ENCODE measurements at regions not wholly inside any gene's neighbourhood (a gene's known extent, or its start where the extent isn't known, plus 50 kb on each side); places are given as distances from the start of the nearest gene placed in this dataset.

DNA sequence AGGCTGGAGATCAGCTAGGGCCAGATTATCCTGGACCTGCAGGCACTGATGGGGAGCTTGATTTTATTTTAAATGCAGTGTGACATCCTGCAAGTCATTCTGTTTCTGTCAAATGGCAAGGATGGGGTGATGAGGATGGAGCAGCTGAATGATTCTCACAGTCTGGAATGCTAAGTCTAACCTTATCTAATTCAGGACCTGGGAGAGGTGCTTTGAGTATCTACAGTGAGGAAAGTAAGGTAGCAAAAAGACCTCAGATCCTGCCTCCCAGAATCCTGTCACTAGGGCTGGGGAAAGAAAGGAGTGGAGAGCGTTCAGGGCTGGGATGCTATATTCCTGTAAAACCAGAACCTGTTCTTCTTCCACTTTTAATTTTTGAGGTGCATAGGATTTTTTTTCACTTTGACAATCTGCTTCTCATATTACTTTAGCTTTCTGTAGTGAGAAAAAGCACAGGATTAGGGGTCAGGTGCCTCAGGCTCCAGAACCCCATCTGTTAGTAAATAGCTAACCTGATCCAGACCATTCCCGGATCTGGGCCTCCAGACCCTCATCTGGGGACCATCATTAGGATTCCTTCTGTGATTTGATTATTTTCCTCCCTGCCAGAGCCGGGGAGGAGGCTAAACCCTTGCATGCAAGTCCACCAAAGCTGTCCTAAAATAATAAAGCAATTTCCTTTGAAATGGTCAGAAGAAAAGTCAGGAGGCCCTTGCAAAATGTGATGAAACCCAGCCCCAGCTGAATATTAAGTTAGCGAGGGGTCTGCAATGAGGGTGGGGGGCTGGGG lies 54.7 kb downstream of the ASCL1 start:
- H3K36me3 ChIP-seq (ENCODE audit: control insufficient read depth in 2 of 2, extremely low read depth in 1 of 2, insufficient read depth in 1 of 2, low read length in 1 of 2): no peaks in the 10 kb centered on the region
- no peak for DNase-seq
- no peak overlapping the region for H3K27ac ChIP-seq (ENCODE audit: low read length)
- no peaks in the 10 kb centered on the region for H3K9me3 Mint-ChIP-seq
- no peak overlapping the region for H3K27ac Mint-ChIP-seq
- no peak for ATAC-seq (replicated peaks in 1 of 4)
- no peaks in the 10 kb centered on the region for H3K9me3 ChIP-seq
- no CpG with 5 or more reads among the region's 4 CpGs for WGBS (ENCODE audit: insufficient coverage)
- no peak overlapping the region for H3K4me3 Mint-ChIP-seq
- H3K4me1 Mint-ChIP-seq: no peaks in the 10 kb centered on the region
- no peaks in the 10 kb centered on the region for H3K36me3 Mint-ChIP-seq
- peaks cover 0 to 25% of the 10 kb centered on the region in 2 donors for H3K27me3 Mint-ChIP-seq
- H3K4me3 ChIP-seq (ENCODE audit: control insufficient read depth in 1 of 2, extremely low read depth in 1 of 2, low read length in 1 of 2): no peak overlapping the region
- CTCF ChIA-PET: no interaction called here
- H3K4me1 ChIP-seq (ENCODE audit: control insufficient read depth in 1 of 2, extremely low read depth in 1 of 2, insufficient read depth in 2 of 2, low read length in 2 of 2): no peaks in the 10 kb centered on the region
- H3K27me3 ChIP-seq (replicated peaks in 1 of 2; ENCODE audit: control insufficient read depth in 2 of 2, extremely low read depth in 1 of 2, insufficient read depth in 2 of 2, low read length in 1 of 2): peaks cover 0 to 6% of the 10 kb centered on the region in 2 experiments
- POLR2A ChIA-PET: interaction anchor here in 1 of 2 donors (0.6 kb wide), 1 partner anchor 79 kb away, joined by 4 read pairs; no protein-coding TSS in a partner anchor

DNA sequence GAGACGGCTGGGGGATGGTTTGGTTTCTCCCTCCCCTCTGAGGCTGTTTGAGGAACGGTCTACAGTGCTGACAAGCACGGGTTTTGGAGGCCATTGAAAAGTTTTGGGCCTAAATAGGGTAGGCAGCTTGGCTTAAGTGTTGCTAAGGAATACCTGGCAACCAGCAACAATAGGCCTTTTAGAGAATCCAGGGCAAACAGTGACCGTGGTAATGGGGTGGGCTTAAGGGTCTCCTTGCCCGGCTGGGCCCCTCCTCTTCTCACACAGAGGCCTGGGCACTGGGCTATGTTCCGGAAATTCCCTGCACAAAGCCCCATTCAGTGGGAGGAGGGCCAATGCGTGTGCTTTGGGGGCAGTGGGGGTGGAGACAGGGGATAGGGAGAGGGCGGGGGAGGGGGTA lies 55.4 kb downstream of the ASCL1 start:
- H3K9me3 Mint-ChIP-seq: no peaks in the 10 kb centered on the region

DNA sequence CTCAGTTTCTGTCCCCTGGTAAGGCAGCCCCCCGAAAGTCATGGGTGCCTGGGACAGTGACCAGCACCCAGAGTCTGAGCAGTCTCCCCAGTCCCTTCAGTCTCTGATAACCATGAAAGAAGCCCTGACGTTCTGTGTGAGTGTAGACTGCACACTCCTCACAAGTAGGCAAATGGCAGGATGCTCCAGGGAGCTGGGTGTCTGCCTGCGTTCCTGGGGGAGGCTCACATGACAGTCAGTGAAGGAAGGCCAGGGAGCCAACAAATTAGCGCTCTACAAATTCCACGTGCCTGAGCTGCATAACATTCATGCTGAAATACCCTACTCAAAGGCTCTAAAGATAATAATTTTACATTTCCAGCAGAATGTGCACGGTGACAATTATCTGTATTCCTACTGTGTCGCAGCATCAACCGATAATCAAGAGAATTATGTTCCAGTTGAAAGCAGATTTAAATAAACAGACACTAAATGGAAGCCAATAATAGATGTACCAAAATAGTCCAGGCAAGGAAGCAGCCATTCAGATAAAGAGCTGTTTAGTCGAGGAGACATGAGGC lies 56.3 kb downstream of the ASCL1 start:
- DNase-seq (no peak), ATAC-seq (replicated peaks in 1 of 4) (no peak)
- no peak overlapping the region for H3K4me3 Mint-ChIP-seq
- no peak overlapping the region for H3K4me3 ChIP-seq (ENCODE audit: control insufficient read depth in 1 of 2, extremely low read depth in 1 of 2, low read length in 1 of 2)
- WGBS (ENCODE audit: insufficient coverage): 51% methylated on average over 5 of the region's 9 CpGs
- no peak overlapping the region for H3K27ac Mint-ChIP-seq
- no peaks in the 10 kb centered on the region for H3K4me1 ChIP-seq (ENCODE audit: control insufficient read depth in 1 of 2, extremely low read depth in 1 of 2, insufficient read depth in 2 of 2, low read length in 2 of 2)
- peaks cover 0 to 6% of the 10 kb centered on the region in 2 experiments for H3K27me3 ChIP-seq (replicated peaks in 1 of 2; ENCODE audit: control insufficient read depth in 2 of 2, extremely low read depth in 1 of 2, insufficient read depth in 2 of 2, low read length in 1 of 2)
- H3K36me3 Mint-ChIP-seq: no peaks in the 10 kb centered on the region
- H3K36me3 ChIP-seq (ENCODE audit: control insufficient read depth in 2 of 2, extremely low read depth in 1 of 2, insufficient read depth in 1 of 2, low read length in 1 of 2): no peaks in the 10 kb centered on the region
- no peaks in the 10 kb centered on the region for H3K9me3 Mint-ChIP-seq
- H3K4me1 Mint-ChIP-seq: no peaks in the 10 kb centered on the region
- no peak overlapping the region for H3K27ac ChIP-seq (ENCODE audit: low read length)
- no peaks in the 10 kb centered on the region for H3K9me3 ChIP-seq
- ChIA-PET POLR2A (no interaction called here), CTCF (no interaction called here)
- peaks cover 0 to 22% of the 10 kb centered on the region in 2 donors for H3K27me3 Mint-ChIP-seq

More for the DNA sequence above, 55.4 kb downstream of the ASCL1 start:
- no peaks in the 10 kb centered on the region for H3K9me3 ChIP-seq
- 0% methylated on average over 1 of the region's 8 CpGs for WGBS (ENCODE audit: insufficient coverage)
- Mint-ChIP-seq H3K4me3 (no peak overlapping the region), H3K27ac (no peak overlapping the region), H3K36me3 (no peaks in the 10 kb centered on the region), H3K4me1 (no peaks in the 10 kb centered on the region), H3K27me3 (peaks cover 0 to 25% of the 10 kb centered on the region in 2 donors)
- no peak overlapping the region for H3K4me3 ChIP-seq (ENCODE audit: control insufficient read depth in 1 of 2, extremely low read depth in 1 of 2, low read length in 1 of 2)
- ChIA-PET CTCF (interaction anchor here in 1 of 2 donors (0.7 kb wide), 1 partner anchor 41 kb away, joined by 5 read pairs; no protein-coding TSS in a partner anchor), POLR2A (interaction anchor here in 1 of 2 donors (0.6 kb wide), 1 partner anchor 675 kb away, joined by 4 read pairs; no protein-coding TSS in a partner anchor)
- H3K27ac ChIP-seq (ENCODE audit: low read length): no peak overlapping the region
- no peaks in the 10 kb centered on the region for H3K4me1 ChIP-seq (ENCODE audit: control insufficient read depth in 1 of 2, extremely low read depth in 1 of 2, insufficient read depth in 2 of 2, low read length in 2 of 2)
- H3K36me3 ChIP-seq (ENCODE audit: control insufficient read depth in 2 of 2, extremely low read depth in 1 of 2, insufficient read depth in 1 of 2, low read length in 1 of 2): no peaks in the 10 kb centered on the region
- ATAC-seq (replicated peaks in 1 of 4) (no peak), DNase-seq (no peak)
- peaks cover 0 to 6% of the 10 kb centered on the region in 2 experiments for H3K27me3 ChIP-seq (replicated peaks in 1 of 2; ENCODE audit: control insufficient read depth in 2 of 2, extremely low read depth in 1 of 2, insufficient read depth in 2 of 2, low read length in 1 of 2)

DNA sequence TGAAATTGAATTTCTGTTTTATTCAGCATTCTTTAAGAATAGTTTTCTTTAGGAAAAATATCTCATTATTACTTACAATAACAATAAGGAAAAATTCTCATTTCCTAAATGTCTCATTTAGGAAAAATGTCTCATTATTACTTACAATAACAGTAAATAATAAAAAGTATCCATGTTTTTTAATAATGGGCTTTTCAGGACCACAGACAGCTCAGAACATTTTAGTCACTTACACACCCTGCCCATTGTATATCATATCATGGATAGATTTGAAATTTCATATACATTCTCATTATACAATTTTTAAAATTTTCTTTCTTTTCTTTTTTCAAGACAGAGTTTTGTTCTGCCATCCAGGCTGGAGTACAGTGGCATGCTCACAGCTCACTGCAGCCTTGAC lies 58.9 kb downstream of the ASCL1 start:
- Histone ChIP-seq H3K4me1 (ENCODE audit: control insufficient read depth in 1 of 2, extremely low read depth in 1 of 2, insufficient read depth in 2 of 2, low read length in 2 of 2) (no peaks in the 10 kb centered on the region), H3K9me3 (no peaks in the 10 kb centered on the region), H3K27me3 (replicated peaks in 1 of 2; ENCODE audit: control insufficient read depth in 2 of 2, extremely low read depth in 1 of 2, insufficient read depth in 2 of 2, low read length in 1 of 2) (peaks cover 0 to 6% of the 10 kb centered on the region in 2 experiments), H3K36me3 (ENCODE audit: control insufficient read depth in 2 of 2, extremely low read depth in 1 of 2, insufficient read depth in 1 of 2, low read length in 1 of 2) (no peaks in the 10 kb centered on the region), H3K27ac (ENCODE audit: low read length) (no peak overlapping the region), H3K4me3 (ENCODE audit: control insufficient read depth in 1 of 2, extremely low read depth in 1 of 2, low read length in 1 of 2) (no peak overlapping the region)
- H3K27ac Mint-ChIP-seq: no peak overlapping the region
- no peaks in the 10 kb centered on the region for H3K4me1 Mint-ChIP-seq
- H3K36me3 Mint-ChIP-seq: no peaks in the 10 kb centered on the region
- no peak overlapping the region for H3K4me3 Mint-ChIP-seq
- DNase-seq (no peak), ATAC-seq (replicated peaks in 1 of 4) (no peak)
- H3K27me3 Mint-ChIP-seq: peaks cover 0 to 14% of the 10 kb centered on the region in 2 donors
- H3K9me3 Mint-ChIP-seq: no peaks in the 10 kb centered on the region
- ChIA-PET POLR2A (no interaction called here), CTCF (no interaction called here)

DNA sequence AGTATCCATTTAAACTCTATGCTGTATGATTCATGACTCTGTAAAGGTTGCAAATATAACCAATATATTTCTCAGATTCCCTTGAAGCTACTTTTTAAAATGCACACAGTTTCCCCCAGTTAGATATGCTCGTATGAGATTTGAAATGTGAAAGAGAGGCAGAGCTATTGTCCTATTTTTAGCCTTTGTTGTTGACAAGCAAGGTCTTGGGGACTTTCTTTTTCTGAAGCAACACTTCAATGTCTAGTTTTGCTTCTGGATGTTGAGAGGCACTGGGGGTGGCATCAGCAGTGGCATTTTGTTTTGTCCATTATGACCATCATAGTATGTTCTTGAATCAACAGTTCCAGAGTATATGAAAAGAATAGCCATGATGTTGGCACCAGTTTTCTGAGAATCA lies 63.4 kb downstream of the ASCL1 start:
- no peak overlapping the region for H3K4me3 Mint-ChIP-seq
- no peak overlapping the region for H3K27ac Mint-ChIP-seq
- POLR2A ChIA-PET: no interaction called here
- no peak for DNase-seq
- H3K9me3 Mint-ChIP-seq: peaks cover 0 to 6% (median 0%) of the 10 kb centered on the region in 3 donors
- no peaks in the 10 kb centered on the region for H3K36me3 Mint-ChIP-seq
- H3K27ac ChIP-seq (ENCODE audit: low read length): no peak overlapping the region
- H3K4me3 ChIP-seq (ENCODE audit: control insufficient read depth in 1 of 2, extremely low read depth in 1 of 2, low read length in 1 of 2): no peak overlapping the region
- H3K4me1 ChIP-seq (ENCODE audit: control insufficient read depth in 1 of 2, extremely low read depth in 1 of 2, insufficient read depth in 2 of 2, low read length in 2 of 2): no peaks in the 10 kb centered on the region
- no peaks in the 10 kb centered on the region for H3K4me1 Mint-ChIP-seq
- CTCF ChIA-PET: no interaction called here
- no peaks in the 10 kb centered on the region for H3K27me3 ChIP-seq (replicated peaks in 1 of 2; ENCODE audit: control insufficient read depth in 2 of 2, extremely low read depth in 1 of 2, insufficient read depth in 2 of 2, low read length in 1 of 2)
- H3K9me3 ChIP-seq: no peaks in the 10 kb centered on the region
- no peak for ATAC-seq (replicated peaks in 1 of 4)
- peaks cover 0 to 10% of the 10 kb centered on the region in 2 donors for H3K27me3 Mint-ChIP-seq
- H3K36me3 ChIP-seq (ENCODE audit: control insufficient read depth in 2 of 2, extremely low read depth in 1 of 2, insufficient read depth in 1 of 2, low read length in 1 of 2): no peaks in the 10 kb centered on the region
- WGBS (ENCODE audit: insufficient coverage): no CpG with 5 or more reads among the region's 1 CpG

DNA sequence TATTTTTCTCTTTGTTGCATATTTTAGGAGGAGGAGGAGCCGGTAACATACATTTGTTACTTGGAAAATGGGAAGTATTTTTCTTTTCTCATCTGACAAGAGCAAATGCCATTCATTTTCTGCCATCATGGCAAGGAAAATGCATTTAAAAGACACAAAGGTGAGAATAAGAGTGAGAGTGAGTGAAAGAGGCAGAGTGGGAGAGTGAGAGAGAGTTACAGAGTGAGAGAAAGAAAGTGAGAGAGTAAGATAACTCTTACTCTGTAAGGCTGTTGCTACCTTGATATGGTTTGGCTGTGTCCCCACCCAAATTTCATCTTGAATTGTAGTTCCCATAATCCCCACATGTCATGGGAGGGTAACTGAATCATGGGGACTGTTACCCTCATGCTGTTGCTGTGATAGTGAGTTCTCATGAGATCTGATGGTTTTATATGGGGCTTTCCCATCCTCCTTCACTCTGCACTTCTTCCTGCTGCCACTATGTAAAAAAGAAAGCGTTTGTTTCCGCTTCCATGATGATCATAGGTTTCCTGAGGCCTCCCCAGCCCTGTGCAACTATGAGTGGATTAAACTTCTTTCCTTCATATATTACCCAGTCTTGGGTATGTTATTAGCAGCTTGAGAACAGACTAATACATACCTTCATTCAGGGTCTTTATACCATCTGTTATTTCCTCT lies 64.2 kb downstream of the ASCL1 start:
- CTCF ChIA-PET: no interaction called here
- Mint-ChIP-seq H3K4me3 (no peak overlapping the region), H3K9me3 (peaks cover 0 to 6% (median 0%) of the 10 kb centered on the region in 3 donors), H3K36me3 (no peaks in the 10 kb centered on the region), H3K4me1 (no peaks in the 10 kb centered on the region), H3K27ac (no peak overlapping the region), H3K27me3 (peaks cover 0 to 10% of the 10 kb centered on the region in 2 donors)
- POLR2A ChIA-PET: no interaction called here
- Histone ChIP-seq H3K36me3 (ENCODE audit: control insufficient read depth in 2 of 2, extremely low read depth in 1 of 2, insufficient read depth in 1 of 2, low read length in 1 of 2) (no peaks in the 10 kb centered on the region), H3K4me3 (ENCODE audit: control insufficient read depth in 1 of 2, extremely low read depth in 1 of 2, low read length in 1 of 2) (no peak overlapping the region), H3K4me1 (ENCODE audit: control insufficient read depth in 1 of 2, extremely low read depth in 1 of 2, insufficient read depth in 2 of 2, low read length in 2 of 2) (no peaks in the 10 kb centered on the region), H3K27me3 (replicated peaks in 1 of 2; ENCODE audit: control insufficient read depth in 2 of 2, extremely low read depth in 1 of 2, insufficient read depth in 2 of 2, low read length in 1 of 2) (no peaks in the 10 kb centered on the region), H3K27ac (ENCODE audit: low read length) (no peak overlapping the region), H3K9me3 (no peaks in the 10 kb centered on the region)
- ATAC-seq (replicated peaks in 1 of 4) (no peak), DNase-seq (no peak)
- no CpG with 5 or more reads among the region's 3 CpGs for WGBS (ENCODE audit: insufficient coverage)

All from T-cell (primary cell).